HUES6 (cell line): ENCODE measurements at regions not wholly inside any gene's neighbourhood (a gene's known extent, or its start where the extent isn't known, plus 50 kb on each side); places are given as distances from the start of the nearest gene placed in this dataset.

ENCODE experiments used
- H3K27ac ChIP-seq: 2 replicates; pipeline ENCODE4 v1.7.0; 2013; ENCODE audit warnings: low read depth, mild to moderate bottlenecking, low read length, inconsistent platforms
- H3K27me3 ChIP-seq: 2 replicates; pipeline ENCODE4 v1.6.1; 2013; ENCODE audit warnings: low read length; ENCODE audit not compliant: control insufficient read depth, insufficient read depth
- H3K36me3 ChIP-seq: 2 replicates; pipeline ENCODE4 v1.6.1; 2013; ENCODE audit warnings: low read length; ENCODE audit not compliant: control insufficient read depth, insufficient read depth
- H3K4me1 ChIP-seq: 2 replicates; pipeline ENCODE4 v1.6.1; 2013; ENCODE audit warnings: low read length; ENCODE audit not compliant: control insufficient read depth, insufficient read depth
- H3K4me3 ChIP-seq: 2 replicates; pipeline ENCODE4 v1.5.1; 2013; ENCODE audit warnings: low read depth, low read length
- H3K9ac ChIP-seq: one replicate; pipeline ENCODE4 v1.6.1; 2013; ENCODE audit warnings: mild to moderate bottlenecking, low read length
- H3K9me3 ChIP-seq: 2 replicates; pipeline ENCODE4 v1.6.1; 2013; ENCODE audit warnings: low read depth, low read length; ENCODE audit not compliant: control insufficient read depth, insufficient read depth

GRCh38 chr11:92866679-92867282 is 102.7 kb upstream of the MTNR1B start:
- H3K27me3 ChIP-seq: no peaks in the 10 kb centered on the region
- no peak overlapping the region for H3K9ac ChIP-seq
- H3K4me1 ChIP-seq: no peaks in the 10 kb centered on the region
- no peak overlapping the region for H3K27ac ChIP-seq
- no peak overlapping the region for H3K4me3 ChIP-seq
- no peaks in the 10 kb centered on the region for H3K36me3 ChIP-seq
- no peaks in the 10 kb centered on the region for H3K9me3 ChIP-seq

- H3K4me3 ChIP-seq: no peak overlapping the region
- no peak overlapping the region for H3K9ac ChIP-seq
- no peaks in the 10 kb centered on the region for H3K36me3 ChIP-seq
- no peaks in the 10 kb centered on the region for H3K9me3 ChIP-seq
- no peaks in the 10 kb centered on the region for H3K4me1 ChIP-seq
- H3K27me3 ChIP-seq: no peaks in the 10 kb centered on the region
- no peak overlapping the region for H3K27ac ChIP-seq
Observed at GRCh38 chr11:92867913-92868619, 101.4 kb upstream of the MTNR1B start.

- Histone ChIP-seq H3K4me3 (no peak overlapping the region), H3K36me3 (no peaks in the 10 kb centered on the region), H3K9me3 (no peaks in the 10 kb centered on the region), H3K4me1 (no peaks in the 10 kb centered on the region), H3K27me3 (no peaks in the 10 kb centered on the region), H3K27ac (no peak overlapping the region), H3K9ac (no peak overlapping the region)
Observed at GRCh38 chr11:92869716-92870115, 99.7 kb upstream of the MTNR1B start.

GRCh38 chr11:92870196-92870832 is 99.1 kb upstream of the MTNR1B start:
- Histone ChIP-seq H3K4me3 (no peak overlapping the region), H3K9ac (no peak overlapping the region), H3K4me1 (no peaks in the 10 kb centered on the region), H3K27me3 (no peaks in the 10 kb centered on the region), H3K9me3 (no peaks in the 10 kb centered on the region), H3K27ac (no peak overlapping the region), H3K36me3 (no peaks in the 10 kb centered on the region)

GRCh38 chr11:92873551-92873950 is 95.9 kb upstream of the MTNR1B start:
- no peaks in the 10 kb centered on the region for H3K36me3 ChIP-seq
- H3K9ac ChIP-seq: no peak overlapping the region
- no peak overlapping the region for H3K27ac ChIP-seq
- H3K27me3 ChIP-seq: no peaks in the 10 kb centered on the region
- no peaks in the 10 kb centered on the region for H3K4me1 ChIP-seq
- no peaks in the 10 kb centered on the region for H3K9me3 ChIP-seq
- H3K4me3 ChIP-seq: no peak overlapping the region

GRCh38 chr11:92875473-92875872 is 94.0 kb upstream of the MTNR1B start:
- Histone ChIP-seq H3K4me3 (no peak overlapping the region), H3K36me3 (no peaks in the 10 kb centered on the region), H3K27ac (no peak overlapping the region), H3K27me3 (no peaks in the 10 kb centered on the region), H3K9me3 (no peaks in the 10 kb centered on the region), H3K9ac (no peak overlapping the region), H3K4me1 (no peaks in the 10 kb centered on the region)

GRCh38 chr11:92879086-92879485 is 90.4 kb upstream of the MTNR1B start:
- Histone ChIP-seq H3K9me3 (no peaks in the 10 kb centered on the region), H3K27ac (no peak overlapping the region)

GRCh38 chr11:92880381-92880780 is 89.1 kb upstream of the MTNR1B start:
- 0 out of 2 replicates have a peak, but pooled peaks cover 3% of the 10 kb centered on the region for H3K4me1 ChIP-seq
- no peaks in the 10 kb centered on the region for H3K36me3 ChIP-seq

More at GRCh38 chr11:92879086-92879485, 90.4 kb upstream of the MTNR1B start:
- H3K27me3 ChIP-seq: no peaks in the 10 kb centered on the region
- H3K36me3 ChIP-seq: no peaks in the 10 kb centered on the region
- no peak overlapping the region for H3K9ac ChIP-seq
- H3K4me1 ChIP-seq: 0 out of 2 replicates have a peak, but pooled peaks cover 3% of the 10 kb centered on the region
- no peak overlapping the region for H3K4me3 ChIP-seq

GRCh38 chr11:92881940-92882450 is 87.5 kb upstream of the MTNR1B start:
- Histone ChIP-seq H3K9ac (no peak overlapping the region), H3K27me3 (no peaks in the 10 kb centered on the region)

More at GRCh38 chr11:92880381-92880780, 89.1 kb upstream of the MTNR1B start:
- Histone ChIP-seq H3K4me3 (no peak overlapping the region), H3K27ac (no peak overlapping the region), H3K9ac (no peak overlapping the region), H3K9me3 (no peaks in the 10 kb centered on the region), H3K27me3 (no peaks in the 10 kb centered on the region)

GRCh38 chr11:92882828-92883611 is 86.4 kb upstream of the MTNR1B start:
- Histone ChIP-seq H3K36me3 (no peaks in the 10 kb centered on the region), H3K9ac (no peak overlapping the region), H3K4me3 (no peak overlapping the region), H3K27ac (no peak overlapping the region), H3K9me3 (no peaks in the 10 kb centered on the region), H3K4me1 (0 out of 2 replicates have a peak, but pooled peaks cover 3% of the 10 kb centered on the region), H3K27me3 (no peaks in the 10 kb centered on the region)

More at GRCh38 chr11:92881940-92882450, 87.5 kb upstream of the MTNR1B start:
- Histone ChIP-seq H3K4me3 (no peak overlapping the region), H3K27ac (no peak overlapping the region), H3K9me3 (no peaks in the 10 kb centered on the region), H3K36me3 (no peaks in the 10 kb centered on the region), H3K4me1 (0 out of 2 replicates have a peak, but pooled peaks cover 3% of the 10 kb centered on the region)
